ENCODE measurements at regions not wholly inside any gene's neighbourhood (a gene's known extent, or its start where the extent isn't known, plus 50 kb on each side); places are given as distances from the start of the nearest gene placed in this dataset.

GRCh38 chr13:73704587-73704986 lies 429.6 kb downstream of the KLF12 start:
- H3K27me3 Mint-ChIP-seq (ENCODE audit: low read depth), result no peaks in the 10 kb centered on the region
- ATAC-seq, result no peak
- no peak for DNase-seq (ENCODE audit: low spot score)
- ChIA-PET POLR2A (no interaction called here), CTCF (no interaction called here)
- no peak overlapping the region for H3K4me3 Mint-ChIP-seq
- no peak for TF ChIP-seq USF2 (CRISPR knock-in tag; IDR thresholded peaks at IDR 0.05)
- TF ChIP-seq AR (CRISPR knock-in tag; IDR thresholded peaks at IDR 0.05), result no peak
- TF ChIP-seq EMX1 (CRISPR knock-in tag; IDR thresholded peaks at IDR 0.05), result no peak
- TF ChIP-seq ARID4B (CRISPR knock-in tag; IDR thresholded peaks at IDR 0.05; ENCODE audit: borderline replicate concordance), result no peak
- TF ChIP-seq PRDM15 (CRISPR knock-in tag; IDR thresholded peaks at IDR 0.05), result no peak
- no peak for TF ChIP-seq HMGXB4 (CRISPR knock-in tag; IDR thresholded peaks at IDR 0.05)
- no peak for TF ChIP-seq NFYB (CRISPR knock-in tag; conservative IDR thresholded peaks at IDR 0.05; ENCODE audit: low read depth)
- TF ChIP-seq TEAD1 (CRISPR knock-in tag; IDR thresholded peaks at IDR 0.05), result no peak
- no peak for TF ChIP-seq ZNF281 (CRISPR knock-in tag; IDR thresholded peaks at IDR 0.05)
- no peak for TF ChIP-seq CDX4 (CRISPR knock-in tag; IDR thresholded peaks at IDR 0.05; ENCODE audit: borderline replicate concordance)
- no peak for TF ChIP-seq TEAD4 (CRISPR knock-in tag; IDR thresholded peaks at IDR 0.05)
- no peak for TF ChIP-seq ZBTB43 (CRISPR knock-in tag; IDR thresholded peaks at IDR 0.05)
- no peak for TF ChIP-seq SMAD4 (CRISPR knock-in tag; IDR thresholded peaks at IDR 0.05)
- no peak for TF ChIP-seq STAT6 (CRISPR knock-in tag; conservative IDR thresholded peaks at IDR 0.05; ENCODE audit: low read depth)
- no peak for TF ChIP-seq NFATC4 (CRISPR knock-in tag; IDR thresholded peaks at IDR 0.05)
- H3K36me3 Mint-ChIP-seq, result no peaks in the 10 kb centered on the region
- H3K27ac Mint-ChIP-seq, result peak overlapping the region; percentile 13; the same call in 1 of the 2 replicates
- H3K9me3 Mint-ChIP-seq, result no peaks in the 10 kb centered on the region
- peaks cover 33% of the 10 kb centered on the region for H3K4me1 Mint-ChIP-seq

All from WTC11 (cell line).